HG03460 (cell line): ENCODE measurements at regions not wholly inside any gene's neighbourhood (a gene's known extent, or its start where the extent isn't known, plus 50 kb on each side); places are given as distances from the start of the nearest gene placed in this dataset.

Experiments used
- ATAC-seq: cut with Tn5 transposase; IDR thresholded peaks from one replicate; pipeline ENCODE4 v1.9.1; 2021; ENCODE audit not compliant: unreplicated experiment

DNA sequence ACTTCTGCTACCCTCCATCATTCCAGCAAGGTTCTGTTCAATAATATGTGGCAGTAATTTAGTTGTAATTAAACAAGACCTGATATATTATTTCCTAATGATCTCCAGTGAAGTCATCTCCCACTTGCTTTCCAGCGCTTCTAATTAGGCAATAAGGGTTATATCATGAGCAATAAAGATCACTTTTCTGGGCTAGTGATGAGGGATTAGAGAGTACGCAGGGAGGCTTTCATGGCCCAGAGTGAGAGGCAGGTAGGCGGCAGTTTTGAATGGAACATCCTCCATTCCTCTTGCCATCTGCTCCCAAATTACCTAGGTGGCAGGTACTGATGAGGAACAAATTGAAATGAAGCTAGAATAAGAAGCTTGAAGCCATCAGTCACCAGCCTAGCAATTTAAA lies 358.1 kb upstream of the SYT4 start:
- no peak for ATAC-seq

DNA sequence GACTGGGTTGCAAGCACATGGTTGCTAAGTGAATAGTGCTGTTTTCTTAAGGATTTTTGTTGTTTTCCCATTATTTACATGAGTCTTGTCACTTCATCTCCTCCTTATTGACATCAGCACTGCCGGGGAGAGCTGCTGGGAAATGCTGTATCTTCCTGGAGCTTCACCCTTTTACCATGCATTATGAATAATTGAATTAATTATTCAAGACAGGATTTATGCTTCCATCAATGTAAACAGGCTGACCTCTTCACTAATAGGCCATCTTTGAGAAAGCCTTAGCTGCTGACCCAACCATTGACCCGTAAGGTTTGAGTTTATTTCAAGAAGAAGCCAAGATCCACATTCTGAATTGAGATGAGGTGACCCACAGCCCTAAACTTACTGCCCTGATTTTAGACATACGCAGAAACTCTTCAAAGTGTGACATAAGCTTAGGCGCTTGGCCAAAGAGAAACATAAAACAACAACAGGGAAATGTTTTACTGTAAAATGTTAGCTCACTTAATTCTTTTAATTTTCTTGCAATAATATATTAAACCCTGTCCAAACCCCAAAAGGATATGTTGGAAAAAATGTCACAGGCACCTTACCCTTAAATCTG lies 365.5 kb upstream of the SYT4 start:
- ATAC-seq, result no peak

DNA sequence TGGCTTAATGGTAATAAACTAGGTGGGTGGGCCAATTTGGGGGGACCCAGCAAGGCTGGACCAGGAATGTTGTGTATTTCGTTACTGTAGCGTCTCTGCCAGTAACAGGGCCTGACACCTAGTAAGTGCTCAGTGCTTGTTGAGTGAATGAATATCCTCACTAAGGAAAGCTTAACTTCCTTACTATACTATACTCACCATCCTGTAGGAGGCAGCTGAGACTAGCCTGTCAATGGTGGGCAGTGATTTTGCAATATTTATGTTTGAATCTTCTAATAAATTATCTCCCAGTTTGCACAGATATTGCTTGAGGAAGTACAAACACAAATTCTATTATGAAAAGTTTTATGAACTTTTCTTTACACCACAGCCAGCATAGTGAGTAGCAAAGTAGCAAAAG lies 370.7 kb upstream of the SYT4 start:
- no peak for ATAC-seq

DNA sequence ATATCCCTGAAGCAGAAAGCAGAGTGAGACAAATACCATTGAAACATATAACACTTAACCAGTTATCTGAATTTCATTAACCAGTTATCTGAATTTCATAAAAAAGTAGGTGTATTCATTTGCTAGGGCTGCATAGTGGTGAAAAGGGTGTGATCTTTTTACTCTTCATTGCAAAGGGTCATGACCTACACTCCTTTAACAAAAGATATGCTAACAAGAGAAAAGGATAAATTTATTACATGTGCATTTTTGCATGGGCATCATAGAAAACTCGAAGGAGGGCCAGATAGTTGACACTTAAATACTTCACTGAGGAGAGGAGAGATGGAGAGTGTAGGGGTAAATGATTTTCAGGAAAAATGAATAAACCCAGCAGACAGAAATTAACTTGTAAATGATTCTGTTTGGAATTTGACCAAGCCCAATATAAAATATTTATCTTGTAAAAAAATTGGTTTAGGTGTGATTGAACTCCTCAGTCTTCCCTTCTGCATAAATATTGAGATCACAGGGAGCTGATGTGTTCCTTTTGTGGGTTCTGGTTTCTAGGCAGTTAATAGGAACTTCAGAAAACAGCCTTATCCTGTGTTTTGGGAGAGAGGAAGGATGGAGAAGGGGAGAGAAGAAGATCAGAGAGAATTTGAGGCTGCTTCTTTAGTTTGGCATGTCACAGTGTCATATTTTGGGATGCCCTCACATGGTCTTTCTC lies 372.5 kb upstream of the SYT4 start:
- no peak for ATAC-seq

DNA sequence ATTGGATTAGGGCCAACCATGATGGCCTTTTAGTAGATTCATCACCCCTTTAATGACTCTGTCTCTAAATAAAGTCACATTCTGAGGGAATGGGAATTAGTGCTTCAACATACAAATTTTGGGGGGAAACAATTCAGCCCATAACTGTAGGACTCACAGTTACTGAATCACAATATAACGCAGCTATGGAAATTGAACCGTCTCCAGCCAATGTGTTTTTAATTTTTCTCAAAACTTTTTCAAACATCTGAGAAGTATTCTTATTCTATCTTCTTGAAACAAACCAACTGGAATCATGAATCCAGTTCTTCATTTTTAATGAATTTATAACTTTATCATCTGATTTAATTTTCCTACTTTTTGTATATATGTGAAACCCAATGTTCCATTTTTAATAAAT lies 373.1 kb upstream of the SYT4 start:
- no peak for ATAC-seq

DNA sequence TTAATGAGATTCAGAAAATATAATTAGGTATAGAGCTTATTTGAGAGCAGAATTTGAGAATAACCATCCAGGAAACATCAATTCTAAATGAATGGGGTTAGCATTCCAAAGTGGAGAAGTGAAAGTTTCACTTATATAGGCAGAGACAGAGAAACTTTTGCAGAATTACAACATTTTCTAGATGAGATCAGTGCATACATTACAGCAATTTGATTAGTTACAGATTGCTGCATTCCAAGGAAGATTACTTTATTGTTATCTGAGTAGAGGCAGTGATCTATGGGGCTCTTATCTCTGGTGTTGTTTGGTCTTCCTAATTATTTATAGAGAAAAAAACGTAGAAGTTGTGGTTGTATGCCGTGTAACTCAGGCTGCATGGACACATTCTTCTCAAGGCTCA lies 373.8 kb upstream of the SYT4 start:
- ATAC-seq, result no peak

DNA sequence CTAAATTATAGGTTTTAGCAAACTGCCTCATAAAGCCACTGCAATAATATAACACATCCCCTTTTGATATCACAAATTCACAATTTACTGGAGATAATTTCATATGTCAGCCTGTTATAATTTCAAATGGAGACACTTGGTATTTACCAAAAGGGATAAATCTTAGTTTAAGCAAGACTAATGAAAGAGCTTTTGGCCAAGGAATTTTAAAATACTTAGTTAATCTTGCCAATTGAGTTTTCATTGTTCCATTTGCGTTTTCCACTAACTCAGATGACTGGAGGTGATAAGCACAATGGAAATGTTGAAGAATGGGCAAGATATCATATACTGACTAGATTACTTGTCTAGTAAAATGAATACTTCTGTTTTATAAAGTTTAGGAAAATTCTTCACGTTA lies 379.3 kb upstream of the SYT4 start:
- ATAC-seq, result no peak

DNA sequence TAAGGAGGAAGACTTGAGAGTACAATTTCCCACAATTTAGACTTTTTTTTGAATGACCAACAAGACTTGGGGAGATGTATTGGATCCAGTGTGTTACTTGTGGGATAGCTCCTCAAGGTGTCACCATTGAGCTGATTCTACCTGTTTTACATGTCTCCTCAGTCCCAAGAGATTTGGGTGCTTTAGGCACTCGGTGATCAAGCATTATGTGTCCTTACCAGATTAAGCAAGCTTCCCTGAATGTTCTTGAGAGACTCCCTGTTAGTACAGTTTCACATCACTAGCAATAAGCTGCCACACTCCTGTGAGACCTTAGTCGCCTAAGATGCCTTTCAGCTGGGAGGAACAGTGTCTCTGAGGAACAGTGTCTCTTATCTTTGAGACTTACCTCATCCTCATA lies 384.3 kb upstream of the SYT4 start:
- peak; percentile 56 for ATAC-seq

DNA sequence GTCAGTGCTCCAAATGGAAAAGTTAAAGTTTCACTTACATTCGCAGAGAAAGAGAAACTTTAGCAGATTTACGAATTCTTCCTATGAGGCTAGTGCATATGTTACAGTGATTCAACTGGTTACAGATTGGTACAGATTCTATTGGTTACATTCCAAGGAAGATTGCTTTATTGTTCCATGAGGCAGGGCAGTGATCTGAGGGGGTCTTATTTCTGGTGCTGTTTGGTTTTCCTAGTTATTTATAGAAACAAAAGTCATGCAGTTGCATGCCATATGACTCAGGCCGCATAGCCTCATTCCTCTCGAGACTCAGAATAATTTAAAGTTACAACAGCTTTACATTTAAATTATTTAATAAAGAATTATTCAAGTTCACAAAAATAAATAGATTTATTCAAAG lies 385.4 kb upstream of the SYT4 start:
- no peak for ATAC-seq

DNA sequence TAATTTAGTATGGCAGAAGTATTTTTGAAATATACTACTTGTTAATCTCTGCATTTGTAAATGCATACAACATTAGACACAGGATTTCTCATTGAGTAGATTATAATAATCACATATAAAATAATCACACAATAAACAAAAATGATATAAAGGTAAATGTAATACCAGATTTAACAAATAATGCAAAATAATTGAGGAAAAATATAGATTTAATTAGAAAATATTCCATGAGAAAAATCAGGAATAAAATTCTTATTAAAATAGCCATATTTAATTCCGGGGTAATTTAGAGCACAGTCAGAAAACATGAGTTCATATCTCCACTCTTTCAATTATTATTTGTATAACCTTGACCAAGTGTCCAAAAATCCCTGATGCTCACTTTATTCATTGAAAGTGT lies 385.9 kb upstream of the SYT4 start:
- no peak for ATAC-seq

DNA sequence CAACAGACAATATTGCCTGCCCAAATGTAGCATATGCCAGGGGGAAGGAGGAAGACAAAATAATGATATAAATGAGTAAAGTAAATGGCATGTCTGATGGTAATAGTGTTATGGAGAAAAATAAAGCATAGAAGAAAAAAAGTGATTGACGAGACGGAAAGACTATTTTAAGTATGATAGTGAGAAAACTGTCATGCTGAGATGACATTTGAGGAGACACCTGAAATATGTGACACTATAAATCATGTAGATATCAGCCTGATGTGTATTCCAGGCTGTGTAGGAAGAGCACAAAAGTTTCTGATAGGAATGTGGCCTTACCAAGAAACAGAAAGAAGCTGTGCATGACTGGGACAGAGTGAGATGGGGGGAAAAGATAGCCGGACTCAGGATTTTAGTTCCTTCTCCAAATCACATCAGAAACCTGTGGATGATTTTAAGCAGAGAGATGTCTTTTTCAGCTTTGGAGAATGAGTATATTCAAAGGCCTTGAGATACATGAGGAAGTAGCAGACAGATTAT lies 387.3 kb upstream of the SYT4 start:
- ATAC-seq, result no peak

DNA sequence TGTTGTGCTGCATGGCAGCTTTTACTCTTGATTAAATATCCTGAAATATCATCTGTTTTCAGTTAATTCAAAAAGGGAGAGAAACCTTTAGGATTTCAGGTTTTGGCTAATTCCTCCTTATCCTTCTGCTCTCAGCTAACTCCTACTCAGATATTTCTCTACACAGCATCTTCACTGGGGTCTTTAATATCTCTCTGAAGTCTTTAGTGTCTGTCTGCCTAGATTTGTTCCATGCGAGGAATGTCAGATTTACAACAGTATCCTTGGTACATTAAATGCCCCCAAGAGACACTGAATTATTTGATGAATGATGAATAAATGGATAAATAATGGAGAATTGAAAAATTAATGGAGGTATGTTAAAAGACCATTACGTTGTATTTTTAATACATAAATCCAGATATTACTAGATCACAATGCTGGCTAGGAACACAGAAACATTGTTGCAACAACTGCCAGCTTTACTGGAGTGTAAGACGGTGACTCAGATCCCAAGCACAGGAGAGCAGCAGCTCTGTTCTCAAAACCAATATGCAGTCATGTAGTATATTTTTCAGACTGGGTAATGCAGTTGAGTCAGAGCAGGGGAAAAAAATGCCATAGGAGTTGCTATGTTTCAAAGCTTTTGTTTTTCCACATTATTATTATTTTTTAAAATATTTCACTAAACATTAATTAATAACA lies 388.0 kb upstream of the SYT4 start:
- no peak for ATAC-seq

DNA sequence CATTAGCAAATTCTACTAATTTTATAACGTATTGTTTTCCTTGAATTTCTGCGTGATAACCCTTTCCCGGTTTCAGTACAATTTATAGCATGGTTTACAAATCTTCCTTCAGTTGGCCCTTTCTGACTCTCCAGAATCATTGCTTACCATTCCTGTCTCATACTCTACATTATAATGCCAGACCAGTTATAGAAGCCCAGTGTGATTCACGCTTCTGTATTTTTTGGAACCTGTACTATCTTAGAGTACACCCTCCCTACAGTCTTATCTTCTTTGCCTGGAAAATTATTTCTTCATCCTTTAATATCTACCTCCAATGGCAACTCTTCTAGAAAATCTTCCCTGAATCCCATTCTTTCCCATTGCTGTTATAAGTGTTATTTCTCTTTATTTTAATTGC lies 391.6 kb upstream of the SYT4 start:
- no peak for ATAC-seq

DNA sequence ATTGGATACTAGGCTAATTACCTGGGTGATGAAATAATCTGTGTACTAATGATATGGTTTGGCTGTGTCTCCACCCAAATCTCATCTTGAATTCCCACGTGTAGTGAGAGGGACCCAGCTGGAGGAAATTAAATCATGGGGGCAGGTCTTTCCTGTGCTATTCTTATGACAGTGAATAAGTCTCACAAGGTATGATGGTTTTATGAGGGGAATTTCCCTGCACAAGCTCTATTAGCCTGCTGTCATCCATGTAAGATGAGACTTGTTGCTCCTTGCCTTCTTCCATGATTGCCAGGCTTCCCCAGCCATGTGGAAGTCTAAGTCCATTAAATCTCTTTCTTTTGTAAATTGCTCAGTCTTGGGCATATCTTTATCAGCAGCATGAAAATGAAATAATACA lies 394.1 kb upstream of the SYT4 start:
- ATAC-seq, result no peak

DNA sequence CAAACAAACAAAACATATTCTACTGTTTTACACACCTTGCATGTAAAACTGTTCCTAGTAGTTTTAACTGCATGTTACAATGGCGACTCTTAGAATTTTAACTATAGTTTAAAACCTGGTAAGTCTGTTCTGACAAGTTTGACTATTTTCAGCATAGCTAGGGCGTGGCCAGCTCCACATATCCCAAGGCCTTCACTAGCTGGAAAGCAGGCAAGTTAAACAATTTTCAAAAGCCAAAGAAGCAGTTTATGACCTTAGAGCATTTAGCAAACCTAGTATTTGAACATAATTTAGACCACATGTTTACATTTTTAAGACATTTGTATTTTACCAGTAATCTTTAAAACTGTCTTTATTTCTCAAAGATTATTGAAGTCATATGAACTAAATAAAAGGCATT lies 402.8 kb upstream of the SYT4 start:
- no peak for ATAC-seq

DNA sequence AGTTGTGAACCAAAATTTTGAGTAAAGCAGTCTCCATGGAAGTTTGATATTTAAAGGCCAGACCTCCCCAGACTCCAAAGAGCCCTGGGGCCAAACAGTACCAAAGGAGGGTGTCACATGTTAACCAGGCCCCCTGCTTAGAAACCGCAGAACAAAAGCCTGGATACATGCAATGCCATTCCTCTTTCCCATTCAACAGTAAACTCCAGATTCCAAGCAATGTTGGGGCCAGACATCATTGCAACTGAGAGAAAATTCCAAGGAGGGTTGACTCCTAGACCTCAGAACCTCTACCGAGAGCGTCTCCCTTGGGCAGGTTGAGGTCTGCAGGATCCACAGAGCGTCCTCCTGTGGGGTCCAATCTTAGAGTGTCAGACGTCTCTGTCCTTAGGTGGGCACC lies 404.4 kb upstream of the SYT4 start:
- ATAC-seq, result no peak

DNA sequence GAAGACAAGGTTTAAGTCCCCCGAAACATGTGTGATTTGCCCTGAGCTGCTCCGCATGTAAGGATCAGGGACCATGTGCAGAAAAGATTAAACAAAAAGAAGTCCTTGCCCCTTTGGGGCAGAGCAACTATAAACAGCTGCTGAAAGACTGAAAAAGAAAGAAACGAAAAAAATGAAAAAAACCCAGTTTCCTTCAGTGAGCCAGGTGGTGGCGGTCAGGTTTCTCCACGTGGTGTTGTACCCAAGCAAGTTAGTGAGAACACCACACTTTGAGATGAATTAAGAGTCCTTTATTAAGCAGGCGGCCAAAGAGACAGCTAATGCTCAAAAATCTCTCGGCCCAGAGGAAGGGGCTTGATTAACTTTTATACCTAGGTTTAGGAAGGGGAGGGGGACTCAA lies 404.9 kb upstream of the SYT4 start:
- no peak for ATAC-seq

DNA sequence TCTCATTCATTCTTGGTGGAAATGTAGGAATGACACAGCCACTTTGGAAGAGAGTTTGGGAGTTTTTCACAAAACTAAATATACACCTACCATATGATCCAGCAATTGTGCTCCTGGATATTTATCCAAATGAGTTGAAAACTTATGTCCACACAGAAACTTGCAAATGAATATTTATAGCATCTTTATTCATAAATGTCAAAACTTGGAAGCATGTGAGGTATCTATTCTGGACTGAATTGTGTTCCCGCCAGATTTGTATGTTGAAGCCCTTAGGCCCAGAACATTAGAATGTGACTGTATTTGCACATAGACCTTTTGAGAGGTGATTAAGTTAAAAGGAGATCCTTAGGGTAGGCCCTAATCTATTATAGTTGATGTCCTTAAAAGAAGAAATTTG lies 409.4 kb upstream of the SYT4 start:
- ATAC-seq, result no peak

DNA sequence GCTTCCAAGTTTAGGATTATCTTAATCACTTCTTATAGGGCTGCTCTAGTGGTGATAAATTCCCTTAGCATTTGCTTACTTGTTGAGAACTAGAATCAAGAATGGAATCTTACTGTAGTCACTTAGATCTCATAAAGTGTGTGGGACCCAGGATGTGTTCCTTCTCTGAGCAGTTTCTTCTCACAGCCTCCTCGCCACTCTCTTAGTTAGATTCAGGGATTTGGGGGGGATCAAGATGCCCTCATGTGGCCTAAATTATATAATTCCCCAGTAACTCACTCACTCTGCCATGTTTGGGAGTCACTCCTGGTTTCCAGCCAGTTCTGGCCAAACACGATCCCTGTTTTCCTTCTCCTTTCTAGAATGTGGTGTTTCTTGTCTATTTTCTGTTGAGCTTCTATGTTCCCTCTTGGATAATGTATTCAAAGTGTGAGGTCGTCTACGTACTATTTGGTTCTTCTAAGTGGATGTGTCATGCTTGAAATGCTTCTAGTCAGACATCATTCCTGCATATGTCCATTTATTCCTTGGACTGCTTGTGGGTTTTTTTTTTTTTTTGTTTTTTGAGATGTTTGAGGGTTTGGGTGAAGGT lies 414.9 kb upstream of the SYT4 start:
- no peak for ATAC-seq

DNA sequence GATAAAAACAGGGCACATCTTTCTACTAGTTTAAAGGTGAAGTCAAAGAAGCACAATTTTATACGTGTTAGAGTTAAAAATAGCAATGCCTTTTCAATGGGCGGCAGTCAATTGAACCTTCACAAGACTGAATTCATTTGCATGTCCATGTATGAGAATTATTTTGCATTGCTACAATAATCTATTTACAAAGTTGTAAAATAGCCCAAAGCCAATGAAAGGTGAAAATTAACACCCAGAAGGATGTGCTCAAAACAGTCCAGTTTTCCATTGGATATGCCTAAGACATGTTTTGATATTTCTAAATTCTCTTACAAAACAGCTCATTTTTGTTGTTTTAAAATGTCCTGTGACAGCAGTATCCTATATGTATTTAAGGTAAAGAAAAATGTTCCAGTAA lies 425.1 kb upstream of the SYT4 start:
- no peak for ATAC-seq

DNA sequence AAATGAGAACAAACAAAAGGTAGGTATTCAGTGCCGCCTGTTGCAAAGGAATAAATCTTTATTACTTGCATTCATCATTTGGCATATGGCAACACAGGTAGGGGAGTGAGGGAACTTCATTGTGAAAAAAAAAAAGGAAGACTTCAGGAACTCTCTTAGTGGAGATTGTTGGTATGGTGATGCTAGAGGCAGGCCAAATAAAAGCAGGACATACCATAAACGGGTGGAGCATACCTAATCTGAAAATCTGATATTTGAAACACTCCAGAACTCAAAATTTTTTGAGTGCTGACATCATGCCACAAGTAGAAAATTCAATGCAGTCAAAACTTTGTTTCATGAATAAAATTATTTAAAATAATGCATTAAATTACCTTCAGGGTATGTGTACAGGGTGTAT lies 425.8 kb upstream of the SYT4 start:
- no peak for ATAC-seq

DNA sequence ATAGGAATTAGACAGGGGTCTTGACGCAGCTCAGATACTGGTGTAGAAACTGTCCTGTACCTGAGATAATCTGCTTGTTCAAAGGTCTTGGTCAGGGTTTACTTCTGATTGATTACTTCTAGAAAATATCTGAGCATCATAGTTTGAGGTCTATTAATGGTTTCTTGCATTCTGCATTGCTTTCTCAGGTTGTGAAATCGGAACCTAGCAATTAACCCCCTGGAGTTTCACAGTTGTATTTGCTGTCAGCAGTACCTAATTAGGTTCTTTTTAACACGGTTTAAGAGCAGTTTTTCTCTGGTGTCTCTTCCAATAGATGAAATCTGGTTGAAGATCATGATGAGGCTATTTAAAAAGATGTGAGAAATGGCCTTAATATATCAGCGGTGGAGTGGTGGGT lies 428.6 kb upstream of the SYT4 start:
- no peak for ATAC-seq
